GM19023 (cell line): ENCODE measurements at regions not wholly inside any gene's neighbourhood (a gene's known extent, or its start where the extent isn't known, plus 50 kb on each side); places are given as distances from the start of the nearest gene placed in this dataset.
"Not testable (repeated sequence)": the region's sequence is repeated elsewhere in the genome, so short reads cannot be mapped to it uniquely, and the experiment has no call there.

ENCODE experiments used
- ATAC-seq: cut with Tn5 transposase; IDR thresholded peaks from one replicate; pipeline ENCODE4 v1.9.1; 2021; ENCODE audit warnings: mild to moderate bottlenecking, moderate library complexity; ENCODE audit not compliant: unreplicated experiment

- ATAC-seq, result peak; percentile 74
These were observed 74.9 kb upstream of the WASF3 start for GRCh38 chr13:26482451-26483197.

GRCh38 chr13:26483546-26483945 is 73.9 kb upstream of the WASF3 start:
- no peak for ATAC-seq

- no peak for ATAC-seq
These were observed 73.3 kb upstream of the WASF3 start for GRCh38 chr13:26484196-26484595.

GRCh38 chr13:26485288-26485687 is 72.2 kb upstream of the WASF3 start:
- no peak for ATAC-seq

GRCh38 chr13:26485786-26486185 is 71.7 kb upstream of the WASF3 start:
- no peak for ATAC-seq

GRCh38 chr13:26486550-26486949 is 70.9 kb upstream of the WASF3 start:
- no peak for ATAC-seq

- ATAC-seq, result no peak
These were observed 69.7 kb upstream of the WASF3 start for GRCh38 chr13:26487781-26488180.

- no peak for ATAC-seq
These were observed 69.1 kb upstream of the WASF3 start for GRCh38 chr13:26488236-26489003.

- not testable (repeated sequence) for ATAC-seq
These were observed 65.2 kb upstream of the WASF3 start for GRCh38 chr13:26492301-26492700.

- no peak for ATAC-seq
These were observed 62.8 kb upstream of the WASF3 start for GRCh38 chr13:26494571-26495195.

GRCh38 chr13:26495750-26496149 is 61.7 kb upstream of the WASF3 start:
- no peak for ATAC-seq

GRCh38 chr13:26497968-26498511 is 59.4 kb upstream of the WASF3 start:
- no peak for ATAC-seq

GRCh38 chr13:26498656-26499601 is 58.6 kb upstream of the WASF3 start:
- ATAC-seq, result no peak

GRCh38 chr13:26500618-26501320 is 56.7 kb upstream of the WASF3 start:
- no peak for ATAC-seq

- no peak for ATAC-seq
These were observed 55.8 kb upstream of the WASF3 start for GRCh38 chr13:26501641-26502040.

GRCh38 chr13:26502826-26503225 is 54.7 kb upstream of the WASF3 start:
- ATAC-seq, result no peak

GRCh38 chr13:26503826-26504594 is 53.5 kb upstream of the WASF3 start:
- ATAC-seq, result no peak
